Panc1 (cell line): ENCODE measurements at regions not wholly inside any gene's neighbourhood (a gene's known extent, or its start where the extent isn't known, plus 50 kb on each side); places are given as distances from the start of the nearest gene placed in this dataset.
A peak's percentile ranks its signal among the peaks of the same experiment; 100 is the strongest.

Source experiments
- ATAC-seq: fragments of 200-7000 bp; cut with Tn5 transposase; 2 replicates; pipeline ENCODE4 v1.9.1; 2020; ENCODE audit warnings: mild to moderate bottlenecking, moderate library complexity
- BruUV-seq: library from RNA; stranded (reverse); fragments of 400-500 nt; replicated peaks from 2 replicates; lab custom pipeline; 2021; lab: Mats Ljungman, UMichigan
- CTCF ChIA-PET: fragments of 300-600 bp; sonication (Branson Sonifier 250); formaldehyde crosslinking; loops from one replicate; lab custom pipeline; 2022; ENCODE audit warnings: antibody characterized with exemption; lab: Charles Lee
- POLR2A ChIA-PET: fragments of 300-600 bp; sonication (Branson Sonifier 250); formaldehyde crosslinking; loops from one replicate; lab custom pipeline; 2022; ENCODE audit warnings: antibody characterized with exemption; lab: Charles Lee
- DNase-seq: peaks from one replicate; pipeline ENCODE4 v3.0.0-alpha.2; 2010; ENCODE audit warnings: low read depth, low spot score
- H3K27ac ChIP-seq: 2 replicates; pipeline ENCODE4 v1.5.1; 2011; ENCODE audit warnings: mild to moderate bottlenecking, low read length, inconsistent platforms
- H3K27me3 ChIP-seq: fragments of 200-500 bp; sonication (Bioruptor generic); 2 replicates; pipeline ENCODE4 v1.6.0; 2014; ENCODE audit warnings: low read length, inconsistent platforms; ENCODE audit not compliant: control insufficient read depth, insufficient read depth
- H3K36me3 ChIP-seq: fragments of 200-500 bp; sonication (Bioruptor generic); 2 replicates; pipeline ENCODE4 v1.5.1; 2014; ENCODE audit warnings: inconsistent platforms, mild to moderate bottlenecking, low read length, moderate library complexity; ENCODE audit not compliant: control insufficient read depth, insufficient read depth
- H3K4me1 ChIP-seq: 2 replicates; pipeline ENCODE4 v1.5.1; 2011; ENCODE audit warnings: inconsistent platforms, mild to moderate bottlenecking, low read length, moderate library complexity; ENCODE audit not compliant: control insufficient read depth, insufficient read depth
- H3K4me3 ChIP-seq, 2 experiments: 2 replicates each; pipeline ENCODE4 v1.5.1; 2011 to 2012; ENCODE audit warnings: low read depth in 2 of 2, low read length in 2 of 2, mild to moderate bottlenecking in 2 of 2, inconsistent platforms in 1 of 2, moderate library complexity in 1 of 2
- H3K9me3 ChIP-seq: fragments of 200-500 bp; sonication (Bioruptor generic); 2 replicates; pipeline ENCODE4 v1.5.1; 2014; ENCODE audit warnings: low read depth, mild to moderate bottlenecking, inconsistent platforms, low read length, moderate library complexity; ENCODE audit not compliant: control insufficient read depth, insufficient read depth
- CTCF ChIP-seq: fragments of 450-650 bp; IDR thresholded peaks from 2 replicates; pipeline ENCODE4 v1.5.1; 2017; ENCODE audit warnings: mild to moderate bottlenecking
- POLR2AphosphoS5 ChIP-seq: IDR thresholded peaks from 2 replicates; pipeline ENCODE4 v1.6.1; 2012; ENCODE audit warnings: mild to moderate bottlenecking, low read depth, low read length, moderate library complexity
- REST ChIP-seq, 2 experiments: IDR thresholded peaks; 2 replicates each; pipeline ENCODE4 v1.6.1; 2011 to 2012; ENCODE audit warnings: low read depth in 2 of 2, control low read depth in 1 of 2, low read length in 1 of 2, mild to moderate bottlenecking in 1 of 2, moderate library complexity in 1 of 2; ENCODE audit not compliant: insufficient read depth in 1 of 2
- SIN3A ChIP-seq: IDR thresholded peaks from 2 replicates; pipeline ENCODE4 v1.6.1; 2012; ENCODE audit warnings: low read depth, mild to moderate bottlenecking, low read length, moderate library complexity, borderline replicate concordance; ENCODE audit not compliant: insufficient read depth
- TCF7L2 ChIP-seq: IDR thresholded peaks from 2 replicates; pipeline ENCODE4 v1.6.1; 2011; ENCODE audit warnings: mild to moderate bottlenecking, low read depth, low read length, inconsistent platforms
- in situ Hi-C: cut with HindIII; loops from 2 replicates; pipeline ENCODE4 v1.10.0; 2016; ENCODE audit warnings: low sequenced_read_pairs, low pct_unique_long_range_greater_than_20kb
- intact Hi-C: fragments of 100-400 bp; cut with micrococcal nuclease; formaldehyde crosslinking; loops from one replicate; pipeline ENCODE4 v1.10.0; 2022; ENCODE audit not compliant: unreplicated experiment

- no peak for ATAC-seq
- ChIA-PET CTCF (no interaction called here), POLR2A (interaction anchor here (0.6 kb wide), 1 partner anchor 159 kb away, joined by 3 read pairs; no protein-coding TSS in a partner anchor)
- no peaks in the 10 kb centered on the region for H3K27me3 ChIP-seq
- intact Hi-C loops (loop anchor here (5.0 kb wide), 1 partner anchor 43 kb away; no protein-coding TSS in a partner anchor), in situ Hi-C loops (no loop called here)
- no peak overlapping the region for H3K4me3 ChIP-seq
- peaks cover 4% of the 10 kb centered on the region for H3K4me1 ChIP-seq
- TF ChIP-seq POLR2AphosphoS5 (no peak), SIN3A (no peak), TCF7L2 (no peak)
- H3K9me3 ChIP-seq, result peaks cover 64% of the 10 kb centered on the region; the same call in 1 of the 2 replicates
- peak overlapping the region; percentile 34; the same call in 1 of the 2 replicates for H3K27ac ChIP-seq
- no peaks in the 10 kb centered on the region for H3K36me3 ChIP-seq
- no peak for DNase-seq
- BruUV-seq, result no TSS peak
These were observed 171.4 kb downstream of the DKK1 start for GRCh38 chr10:52485462-52485861.

GRCh38 chr10:52486840-52487611 lies 172.9 kb downstream of the DKK1 start:
- Histone ChIP-seq H3K27ac (peak overlapping the region; percentile 87), H3K36me3 (no peaks in the 10 kb centered on the region), H3K4me3 (no peak overlapping the region), H3K4me1 (peaks cover 4% of the 10 kb centered on the region), H3K27me3 (no peaks in the 10 kb centered on the region), H3K9me3 (peaks cover 70% of the 10 kb centered on the region)
- intact Hi-C loops (loop anchor here (5.0 kb wide), 1 partner anchor 45 kb away; no protein-coding TSS in a partner anchor), in situ Hi-C loops (no loop called here)
- BruUV-seq, result no TSS peak
- peak; percentile 83 for ATAC-seq
- TF ChIP-seq SIN3A, result no peak
- TF ChIP-seq CTCF, result no peak
- no peak for TF ChIP-seq POLR2AphosphoS5
- no peak for TF ChIP-seq REST (IDR thresholded peaks at IDR 0.05; ENCODE audit: insufficient read depth in 1 of 2, low read depth in 2 of 2, low read length in 1 of 2)
- no peak for TF ChIP-seq TCF7L2
- POLR2A ChIA-PET, result no interaction called here
- CTCF ChIA-PET, result no interaction called here
- DNase-seq, result peak; percentile 86
